Astrocyte of the spinal cord (primary cell): ENCODE measurements at regions not wholly inside any gene's neighbourhood (a gene's known extent, or its start where the extent isn't known, plus 50 kb on each side); places are given as distances from the start of the nearest gene placed in this dataset.
"Not testable (repeated sequence)": the region's sequence is repeated elsewhere in the genome, so short reads cannot be mapped to it uniquely, and the experiment has no call there.

Experiments used
- DNase-seq: peaks from one replicate; pipeline ENCODE4 v3.0.0; 2011; ENCODE audit warnings: low read depth, low spot score
- H3K4me3 ChIP-seq: 2 replicates; pipeline ENCODE4 v1.5.1; 2011; ENCODE audit warnings: low read depth, mild to moderate bottlenecking, low read length, moderate library complexity
- CTCF ChIP-seq: IDR thresholded peaks from 2 replicates; pipeline ENCODE4 v1.5.1; 2012; ENCODE audit warnings: low read depth, mild to moderate bottlenecking, low read length, inconsistent platforms
- in situ Hi-C: cut with HindIII; loops from 2 replicates; pipeline ENCODE4 v1.10.0; 2017; ENCODE audit warnings: low sequenced_read_pairs

GRCh38 chr10:28177944-28178637 is 124.8 kb downstream of the MPP7 start:
- no peak for TF ChIP-seq CTCF
- in situ Hi-C loops = no loop called here
- H3K4me3 ChIP-seq = no peak overlapping the region
- peak; percentile 38 for DNase-seq

- H3K4me3 ChIP-seq, DNase-seq, in situ Hi-C loops: not testable (repeated sequence)
Observed at GRCh38 chr10:28176498-28176897, 126.4 kb downstream of the MPP7 start.

- no peak for TF ChIP-seq CTCF
- DNase-seq = no peak
- no peak overlapping the region for H3K4me3 ChIP-seq
- in situ Hi-C loops = no loop called here
Observed at GRCh38 chr10:28172223-28172610, 130.6 kb downstream of the MPP7 start.

GRCh38 chr10:28171468-28172222 is 131.2 kb downstream of the MPP7 start:
- peak; percentile 46 for DNase-seq
- no peak overlapping the region for H3K4me3 ChIP-seq
- no peak for TF ChIP-seq CTCF
- in situ Hi-C loops = no loop called here

GRCh38 chr10:28169525-28169924 is 133.3 kb downstream of the MPP7 start:
- no peak overlapping the region for H3K4me3 ChIP-seq
- no peak for DNase-seq
- in situ Hi-C loops = no loop called here
- TF ChIP-seq CTCF = no peak

- in situ Hi-C loops = no loop called here
- DNase-seq = no peak
- no peak for TF ChIP-seq CTCF
- H3K4me3 ChIP-seq = no peak overlapping the region
Observed at GRCh38 chr10:28160866-28161405, 141.9 kb downstream of the MPP7 start.

GRCh38 chr10:28157379-28157778 is 145.5 kb downstream of the MPP7 start:
- in situ Hi-C loops = no loop called here
- H3K4me3 ChIP-seq = no peak overlapping the region
- no peak for TF ChIP-seq CTCF
- DNase-seq = no peak
